Mammary epithelial cell (primary cell): ENCODE measurements at regions not wholly inside any gene's neighbourhood (a gene's known extent, or its start where the extent isn't known, plus 50 kb on each side); places are given as distances from the start of the nearest gene placed in this dataset.

Source experiments
- EZH2 ChIP-seq: IDR thresholded peaks from 2 replicates; pipeline ENCODE4 v1.6.1; 2012; ENCODE audit warnings: low read length, inconsistent platforms, borderline replicate concordance
- TF ChIP-seq, protein P1 (sequence below), 2 donors: IDR thresholded peaks in 1 of 2; conservative IDR thresholded peaks in 1 of 2; 2 replicates each; pipeline ENCODE4 v1.5.1; 2011 to 2012; ENCODE audit warnings: inconsistent platforms in 2 of 2, low read length in 2 of 2, mild to moderate bottlenecking in 2 of 2, control low read depth in 1 of 2, low read depth in 1 of 2; ENCODE audit not compliant: insufficient read depth in 1 of 2; ENCODE audit errors: extremely low read depth in 1 of 2

- TF ChIP-seq, protein P1, sequence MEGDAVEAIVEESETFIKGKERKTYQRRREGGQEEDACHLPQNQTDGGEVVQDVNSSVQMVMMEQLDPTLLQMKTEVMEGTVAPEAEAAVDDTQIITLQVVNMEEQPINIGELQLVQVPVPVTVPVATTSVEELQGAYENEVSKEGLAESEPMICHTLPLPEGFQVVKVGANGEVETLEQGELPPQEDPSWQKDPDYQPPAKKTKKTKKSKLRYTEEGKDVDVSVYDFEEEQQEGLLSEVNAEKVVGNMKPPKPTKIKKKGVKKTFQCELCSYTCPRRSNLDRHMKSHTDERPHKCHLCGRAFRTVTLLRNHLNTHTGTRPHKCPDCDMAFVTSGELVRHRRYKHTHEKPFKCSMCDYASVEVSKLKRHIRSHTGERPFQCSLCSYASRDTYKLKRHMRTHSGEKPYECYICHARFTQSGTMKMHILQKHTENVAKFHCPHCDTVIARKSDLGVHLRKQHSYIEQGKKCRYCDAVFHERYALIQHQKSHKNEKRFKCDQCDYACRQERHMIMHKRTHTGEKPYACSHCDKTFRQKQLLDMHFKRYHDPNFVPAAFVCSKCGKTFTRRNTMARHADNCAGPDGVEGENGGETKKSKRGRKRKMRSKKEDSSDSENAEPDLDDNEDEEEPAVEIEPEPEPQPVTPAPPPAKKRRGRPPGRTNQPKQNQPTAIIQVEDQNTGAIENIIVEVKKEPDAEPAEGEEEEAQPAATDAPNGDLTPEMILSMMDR (conservative IDR thresholded peaks at IDR 0.05 in 1 of 2, IDR thresholded peaks at IDR 0.05 in 1 of 2; ENCODE audit: extremely low read depth in 1 of 2, insufficient read depth in 1 of 2, low read depth in 1 of 2, low read length in 2 of 2): no peak
- TF ChIP-seq EZH2: no peak
These were observed 535.0 kb downstream of the TNS3 start for GRCh38 chr7:47046949-47047348.
